ENCODE measurements at regions not wholly inside any gene's neighbourhood (a gene's known extent, or its start where the extent isn't known, plus 50 kb on each side); places are given as distances from the start of the nearest gene placed in this dataset.
A peak's percentile ranks its signal among the peaks of the same experiment; 100 is the strongest.

DNA sequence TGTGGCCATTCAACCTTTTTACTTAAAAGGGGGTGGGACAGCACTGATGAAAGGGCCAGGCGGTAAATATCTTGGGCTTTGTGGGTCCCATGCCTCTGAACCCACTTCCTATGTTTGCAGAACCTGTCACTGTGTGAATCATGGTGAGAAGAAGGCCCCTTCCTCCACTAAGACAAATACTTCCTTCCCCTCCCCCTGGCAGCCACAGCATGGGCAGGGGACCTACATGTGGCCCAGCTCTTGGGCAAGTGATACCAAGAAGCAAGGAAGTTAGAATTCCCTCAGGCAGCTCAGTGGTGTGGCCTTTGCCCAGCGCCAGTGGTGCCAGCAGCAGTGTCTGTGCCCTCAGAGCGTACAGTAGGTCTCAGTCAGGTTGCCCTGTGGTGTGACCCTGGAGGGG, 168.6 kb downstream of the TRIM33 start:
- DNase-seq, result no peak

DNA sequence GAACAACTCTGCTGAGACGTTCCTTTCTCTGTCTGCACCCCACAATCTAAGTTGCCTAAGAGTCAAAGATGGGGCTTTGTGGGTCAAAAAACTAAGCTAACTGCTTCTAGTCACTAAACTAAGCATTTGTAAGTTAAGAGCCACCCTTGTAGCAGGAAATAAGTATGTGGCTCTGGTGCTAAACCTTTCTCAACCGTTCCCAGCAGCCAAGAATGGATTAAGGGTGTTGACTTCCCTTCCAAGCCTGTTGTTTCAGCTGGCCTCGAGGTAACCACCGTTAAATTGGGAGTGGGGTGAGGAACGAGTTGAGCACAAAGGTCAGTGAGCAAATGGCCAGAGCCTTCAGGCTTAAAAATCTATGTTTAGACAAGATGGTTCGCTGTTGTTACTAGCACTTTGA, 169.1 kb downstream of the TRIM33 start:
- DNase-seq, result no peak

DNA sequence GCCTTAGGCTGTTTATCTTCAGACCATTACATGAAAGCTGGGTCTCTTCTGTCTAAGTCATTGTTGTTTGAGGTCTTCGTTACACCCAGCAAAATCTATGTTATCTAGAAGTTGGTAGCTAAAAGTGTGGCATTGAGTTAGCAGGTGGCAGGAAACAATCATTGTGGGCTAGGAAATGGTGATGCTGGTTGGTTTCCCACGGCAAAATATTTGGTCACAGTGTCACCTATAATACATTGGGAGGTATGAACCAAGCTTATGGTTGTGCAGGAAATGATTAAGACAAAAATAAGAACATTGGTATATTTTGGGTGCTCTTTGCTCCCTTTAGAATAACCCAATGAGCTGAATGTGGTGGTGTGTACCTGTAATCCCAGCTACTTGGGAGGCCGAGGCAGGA, 169.7 kb downstream of the TRIM33 start:
- DNase-seq, result no peak

DNA sequence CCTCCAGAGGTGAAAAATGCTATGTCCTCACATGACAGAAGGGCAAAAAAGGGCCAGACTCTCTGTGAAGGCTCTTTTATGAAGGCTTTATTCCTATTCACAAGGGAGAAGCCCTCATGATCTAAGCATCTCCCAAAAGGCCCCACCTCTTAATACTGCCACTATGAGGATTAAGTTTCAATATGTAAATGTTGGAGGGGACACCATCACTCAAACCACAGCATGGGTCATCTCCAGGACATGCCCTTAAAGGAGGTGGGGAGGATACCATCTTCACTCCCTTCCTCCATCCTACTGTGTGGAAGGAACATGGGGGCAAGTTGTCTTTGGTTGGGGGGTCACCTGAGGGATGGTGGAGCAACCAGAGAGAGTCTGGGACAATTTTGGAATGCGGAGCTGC, 170.1 kb downstream of the TRIM33 start:
- no peak for DNase-seq

DNA sequence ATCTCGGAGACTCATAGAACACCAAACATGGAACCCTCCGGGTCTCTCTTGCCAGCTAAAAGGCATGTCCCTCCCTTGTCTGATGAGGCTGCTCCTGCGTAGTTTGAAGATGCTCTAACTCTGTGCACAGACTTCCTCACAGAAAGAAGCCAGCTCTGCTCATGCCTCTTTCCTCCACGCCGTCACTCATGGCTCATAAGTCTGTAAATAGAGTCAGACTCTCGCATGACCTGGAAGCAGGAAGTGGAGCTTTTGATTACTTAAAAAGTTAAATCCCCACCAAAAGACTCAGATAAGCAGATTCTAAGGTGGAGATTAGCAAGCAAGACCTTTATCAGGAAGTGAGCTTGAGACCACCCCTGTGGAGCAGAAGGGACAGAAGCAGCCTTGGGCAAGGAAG, 171.6 kb downstream of the TRIM33 start:
- no peak for DNase-seq

DNA sequence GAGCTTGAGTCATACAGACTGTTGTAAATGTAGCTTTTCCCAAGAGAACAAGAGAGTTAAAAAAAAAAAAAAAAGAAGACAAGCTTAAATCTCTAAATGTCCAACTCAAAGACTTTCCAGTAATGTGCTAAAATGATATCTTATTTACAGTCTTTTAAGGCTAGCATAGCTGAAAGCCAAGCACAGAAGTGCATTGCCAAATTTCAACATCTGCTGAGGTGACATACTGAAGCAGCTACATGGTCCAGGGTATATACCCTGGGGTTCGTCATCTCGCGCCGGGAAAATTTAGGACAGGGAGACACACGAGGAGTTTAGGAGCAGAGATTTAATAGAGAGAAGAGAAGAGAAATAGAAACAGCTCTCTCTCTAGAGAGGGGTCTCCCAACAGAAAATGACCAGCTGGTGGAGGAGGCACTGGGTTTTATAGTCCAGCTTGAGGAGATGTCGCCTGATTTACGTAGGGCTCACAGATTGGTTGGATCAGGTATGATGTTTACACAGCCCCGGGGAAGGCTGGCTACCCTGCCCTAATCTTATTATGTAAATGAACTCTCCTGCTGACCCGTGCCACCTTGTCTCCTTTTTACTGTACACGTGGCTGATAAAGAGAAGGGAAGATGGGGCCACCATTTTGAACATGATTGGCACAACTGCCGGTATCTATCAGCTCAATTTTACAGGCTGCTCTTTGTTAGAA, 172.7 kb downstream of the TRIM33 start:
- DNase-seq, result no peak

DNA sequence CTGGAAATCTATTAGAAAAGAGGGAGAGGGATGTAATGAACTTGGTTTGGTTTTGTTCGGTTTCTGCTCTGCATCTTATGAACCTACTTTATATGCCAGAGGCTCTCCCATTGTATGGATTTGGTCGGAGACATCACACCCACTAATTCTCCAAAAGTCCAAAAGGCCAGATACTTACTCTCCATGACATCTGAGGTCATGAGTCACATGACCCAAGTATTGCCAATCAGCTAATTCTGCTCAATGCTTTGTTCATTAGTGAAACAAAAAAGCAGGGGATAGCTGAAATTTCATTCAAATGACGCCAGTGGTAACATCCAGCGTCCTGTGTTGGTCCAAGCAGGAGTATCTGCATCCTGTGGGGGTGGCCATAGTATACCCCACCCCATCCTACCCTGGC, 173.6 kb downstream of the TRIM33 start:
- DNase-seq, result no peak

GRCh38 chr1:114336360-114336759, 174.6 kb downstream of the TRIM33 start:
- DNase-seq, result no peak

- DNase-seq, result no peak
These were observed 175.7 kb downstream of the TRIM33 start for GRCh38 chr1:114335273-114335672.

GRCh38 chr1:114334297-114334696, 176.7 kb downstream of the TRIM33 start:
- DNase-seq, result no peak

- no peak for DNase-seq
These were observed 177.3 kb downstream of the TRIM33 start for GRCh38 chr1:114333690-114334089.

GRCh38 chr1:114331936-114332335, 178.3 kb upstream of the SYT6 start:
- DNase-seq, result no peak

DNA sequence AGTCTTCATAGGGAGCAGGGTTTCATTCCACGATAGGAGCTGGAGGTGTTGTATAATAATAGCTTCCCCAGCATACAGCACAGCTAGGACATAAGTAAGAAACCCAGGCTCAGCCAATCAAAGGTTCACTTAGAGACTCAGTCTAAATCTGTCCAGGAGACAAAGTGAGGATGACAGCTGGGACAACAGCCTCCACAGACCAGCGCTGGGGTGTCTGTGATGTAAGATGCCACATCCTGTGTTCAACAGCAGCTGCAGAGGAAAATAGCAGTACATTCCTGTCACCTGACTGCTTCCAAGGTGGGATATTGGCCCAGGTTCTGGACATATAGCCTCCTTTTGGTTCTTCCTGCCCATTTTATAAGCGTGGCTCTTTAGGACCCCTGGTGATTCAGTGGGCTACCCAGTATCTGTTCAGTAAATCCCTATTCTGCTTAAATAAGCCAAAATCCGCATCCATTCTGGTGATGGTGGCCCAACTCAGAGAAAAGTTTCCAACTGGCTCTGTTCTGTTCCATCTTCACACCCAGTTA, 176.8 kb upstream of the SYT6 start:
- no peak for DNase-seq

DNA sequence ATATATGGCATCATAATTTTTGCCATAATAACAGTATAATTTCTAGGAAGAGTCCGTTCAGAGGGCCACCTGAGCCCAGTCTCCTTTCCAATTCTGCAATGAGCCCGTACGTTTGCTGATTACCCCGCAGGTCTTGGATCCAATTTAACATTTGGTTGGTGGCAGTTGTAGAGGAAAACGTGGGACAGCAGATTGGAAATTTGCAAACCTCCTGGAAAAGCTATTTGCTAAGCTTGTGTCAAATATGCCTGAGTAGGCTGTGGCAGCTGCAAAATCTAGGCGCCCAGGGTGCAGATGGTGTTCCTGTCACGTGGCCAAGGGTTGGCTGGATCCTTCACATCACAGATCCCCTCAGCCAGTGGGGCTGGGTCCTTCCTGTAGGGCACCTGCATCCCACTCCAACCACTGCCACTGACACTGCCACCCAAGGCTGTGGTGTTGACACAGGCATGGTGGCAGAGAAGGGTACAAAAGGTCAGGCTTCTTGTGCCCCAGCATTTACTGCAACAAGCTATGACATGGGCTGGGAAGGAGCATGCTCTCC, 174.8 kb upstream of the SYT6 start:
- DNase-seq, result no peak

DNA sequence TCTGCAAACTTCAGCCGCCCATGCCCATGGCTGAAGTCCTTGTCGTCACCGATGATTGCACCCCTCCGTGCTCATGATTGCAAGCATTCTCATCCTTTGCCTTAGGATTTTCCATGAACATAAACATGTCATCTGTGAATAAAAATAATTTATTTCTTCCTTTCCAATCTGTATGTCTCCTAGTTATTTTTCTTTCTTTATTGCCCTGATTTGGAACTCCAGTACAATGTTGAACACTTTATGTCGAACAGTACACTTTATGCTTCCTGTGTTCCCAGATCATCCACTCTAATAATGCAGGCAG, 170.9 kb upstream of the SYT6 start:
- DNase-seq, result peak; percentile 70

DNA sequence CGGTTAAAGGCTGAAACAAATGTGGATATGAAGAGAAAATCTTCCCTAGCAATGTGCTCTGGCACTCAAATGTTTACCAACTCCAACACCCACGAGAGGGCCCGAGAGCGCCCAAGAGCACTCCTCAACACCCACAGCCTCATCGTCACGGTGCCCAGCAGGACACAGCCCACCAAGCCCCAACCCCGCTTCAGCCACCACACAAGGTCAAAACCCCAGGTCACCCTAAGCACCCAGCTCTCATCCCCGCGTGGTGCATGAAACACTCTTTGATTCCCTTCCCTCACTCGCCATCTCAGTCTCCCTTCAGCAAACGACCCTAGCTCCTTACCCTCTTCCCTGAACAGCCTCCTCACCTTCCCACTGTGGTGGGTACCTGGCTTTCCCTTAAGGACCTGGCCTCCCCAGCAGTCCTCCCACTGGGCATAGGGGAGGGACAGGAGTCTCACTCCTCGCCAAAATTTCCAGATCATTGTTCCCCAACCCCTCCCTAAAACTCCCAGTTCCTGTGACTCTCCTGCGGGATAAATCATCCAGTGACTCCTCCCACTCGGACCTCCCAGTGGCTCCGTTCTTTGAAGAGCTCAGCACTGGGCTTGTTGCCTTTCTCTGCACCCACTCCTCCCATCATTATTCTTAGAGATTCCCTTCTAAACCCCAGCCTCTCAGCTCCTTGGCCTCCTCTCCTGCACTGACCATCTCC, 170.4 kb upstream of the SYT6 start:
- DNase-seq, result no peak

- DNase-seq, result peak; percentile 76
These were observed 169.1 kb upstream of the SYT6 start for GRCh38 chr1:114322734-114323133.

DNA sequence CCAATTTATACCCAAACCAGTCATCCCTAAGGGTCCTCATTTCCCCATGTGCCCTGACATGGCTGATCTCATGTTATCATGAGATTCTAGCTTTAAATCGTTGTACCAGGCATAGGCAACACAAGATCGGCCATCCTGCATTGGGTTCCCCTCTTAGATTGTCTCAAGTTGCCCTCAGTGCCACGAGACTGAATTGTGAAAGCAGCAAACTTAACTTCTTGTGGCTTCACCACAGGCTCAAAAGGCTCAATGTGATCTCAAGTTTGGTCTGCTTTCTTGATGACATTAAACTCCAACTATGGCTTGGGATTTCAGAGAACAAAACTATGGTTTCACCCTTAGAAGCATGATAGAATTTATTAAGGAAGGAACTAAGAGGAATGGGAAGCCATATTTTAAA, 168.5 kb upstream of the SYT6 start:
- no peak for DNase-seq

GRCh38 chr1:114320586-114320985, 166.9 kb upstream of the SYT6 start:
- peak; percentile 95 for DNase-seq

GRCh38 chr1:114319418-114319817, 165.7 kb upstream of the SYT6 start:
- DNase-seq, result peak; percentile 84

DNA sequence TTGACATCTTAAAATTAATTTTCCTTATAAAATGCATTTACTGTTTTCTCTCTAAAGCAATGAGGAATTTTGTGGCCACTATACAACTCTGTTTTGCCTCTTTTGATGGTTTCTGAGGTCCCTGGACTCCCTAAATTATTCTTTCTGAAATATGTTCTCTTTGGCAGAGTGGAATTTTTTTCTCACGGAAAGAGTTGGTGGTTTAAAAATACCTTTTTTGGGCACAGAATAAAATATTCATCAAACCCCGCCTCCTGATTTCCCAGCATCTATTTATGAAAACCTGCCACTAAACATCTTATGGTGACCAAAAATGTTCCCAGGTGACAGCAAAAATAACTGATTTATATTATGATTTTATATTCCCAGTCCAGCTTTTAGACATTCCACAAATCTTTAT, 165.3 kb upstream of the SYT6 start:
- DNase-seq, result peak; percentile 56

- no peak for DNase-seq
These were observed 162.5 kb upstream of the SYT6 start for GRCh38 chr1:114316204-114316603.

GRCh38 chr1:114315631-114316030, 162.0 kb upstream of the SYT6 start:
- peak; percentile 63 for DNase-seq

DNA sequence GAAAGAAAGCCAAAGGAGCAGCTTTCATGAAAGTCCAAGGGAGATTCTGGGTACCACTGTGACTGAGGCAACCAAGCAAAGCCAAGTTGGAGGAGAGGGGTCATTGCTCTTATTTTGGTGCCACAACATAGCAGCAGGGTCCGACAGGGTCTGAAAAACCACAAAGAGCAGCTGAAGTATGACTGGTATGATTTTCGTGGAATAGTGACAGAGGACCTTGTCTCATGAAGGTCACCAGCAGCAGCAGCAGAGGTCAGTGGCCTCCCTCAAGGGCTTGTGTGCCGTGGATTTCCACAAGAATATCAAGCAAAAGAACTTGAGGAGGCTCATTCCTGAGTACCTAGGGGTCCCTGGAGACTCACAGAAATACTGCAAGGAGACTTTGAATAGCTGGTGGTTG, 160.9 kb upstream of the SYT6 start:
- DNase-seq, result no peak

DNA sequence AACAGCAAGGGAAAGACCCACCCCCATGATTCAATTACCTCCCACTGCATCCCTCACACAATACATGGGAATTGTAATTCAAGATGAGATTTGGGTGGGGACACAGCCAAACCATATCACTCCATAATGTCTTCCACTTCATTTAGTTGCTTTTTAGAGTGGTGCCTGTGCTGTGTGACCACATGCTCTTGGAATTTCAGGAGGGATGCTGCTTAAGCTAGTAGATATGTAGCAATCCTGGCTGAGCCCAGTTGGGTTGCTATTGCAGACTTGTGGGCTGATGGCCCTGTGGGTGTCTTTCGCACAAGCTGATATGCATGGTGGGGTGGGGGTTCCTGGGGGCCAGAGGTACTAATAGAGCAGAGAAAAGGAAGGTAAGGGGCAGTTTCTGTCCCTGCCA, 160.4 kb upstream of the SYT6 start:
- DNase-seq, result peak; percentile 50

Data from fibroblast of skin of right quadriceps (primary cell).